RCC 7860 (cell line): ENCODE measurements at regions not wholly inside any gene's neighbourhood (a gene's known extent, or its start where the extent isn't known, plus 50 kb on each side); places are given as distances from the start of the nearest gene placed in this dataset.

Experiments
- DNase-seq: peaks from one replicate; pipeline ENCODE4 v3.0.0-alpha.2; 2015; ENCODE audit warnings: low spot score
- FAIRE-seq: peaks from 2 replicates; lab custom pipeline; 2012; peaks lifted over from hg19 to GRCh38; lab: Jason Lieb, UNC

DNA sequence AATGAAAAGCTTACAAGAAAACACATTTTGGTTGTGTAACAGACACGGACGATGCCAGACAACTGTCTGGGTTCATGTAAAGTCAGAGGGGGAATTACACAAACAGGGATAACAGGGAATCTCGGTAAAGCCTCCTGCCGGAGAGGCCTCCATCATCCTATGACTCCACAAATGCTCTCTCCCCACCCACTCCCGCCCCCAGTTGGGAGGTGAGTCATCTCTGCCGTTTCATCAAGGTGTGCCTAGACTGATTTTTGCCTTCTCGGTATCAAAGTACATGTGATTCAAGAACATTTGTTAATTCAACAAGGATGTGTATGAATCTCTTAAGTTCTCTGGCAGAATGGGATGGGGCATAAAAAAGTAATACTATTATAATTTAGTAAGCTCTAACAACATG is 304.9 kb upstream of the PRDM1 start:
- FAIRE-seq = no peak
- no peak for DNase-seq

GRCh38 chr6:105780146-105780860 is 305.8 kb upstream of the PRDM1 start:
- DNase-seq = no peak
- no peak for FAIRE-seq

DNA sequence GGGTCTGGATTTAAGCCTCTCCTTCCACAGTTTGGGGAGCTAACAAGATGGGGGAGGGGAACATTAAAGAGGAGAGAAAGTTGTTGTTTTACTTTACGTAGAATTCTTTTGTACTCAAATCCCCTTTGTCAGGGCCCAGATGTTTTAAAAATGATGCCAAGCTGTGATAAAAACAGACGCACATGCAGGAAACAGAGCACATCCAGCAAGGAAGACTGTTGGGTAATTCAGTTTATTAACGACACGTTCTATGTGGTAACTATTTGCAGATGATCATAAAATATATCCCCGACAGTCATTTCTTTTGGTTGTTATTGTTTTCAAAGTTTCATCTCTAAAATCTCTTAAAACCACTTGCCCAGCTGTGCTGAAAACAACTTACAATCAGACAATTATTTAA is 307.0 kb upstream of the PRDM1 start:
- DNase-seq = no peak
- no peak for FAIRE-seq

DNA sequence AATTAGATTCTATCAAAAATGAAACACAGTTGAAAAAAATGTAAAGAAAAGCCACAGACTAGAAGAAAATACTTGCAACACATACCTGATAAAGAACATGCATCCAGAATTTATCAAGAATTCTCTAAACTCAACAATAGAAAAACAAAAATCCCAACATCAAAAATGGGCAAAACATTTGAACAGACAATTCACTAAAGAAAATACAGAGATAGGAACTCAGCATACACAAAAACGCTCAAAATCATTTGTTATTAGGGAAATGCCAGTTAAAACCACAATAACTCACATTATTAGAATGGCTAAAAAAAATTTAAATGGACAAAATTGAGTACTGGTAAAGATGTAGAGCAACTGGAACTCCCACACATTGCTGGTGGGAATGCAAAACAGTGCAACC is 311.0 kb upstream of the PRDM1 start:
- no peak for FAIRE-seq
- no peak for DNase-seq

DNA sequence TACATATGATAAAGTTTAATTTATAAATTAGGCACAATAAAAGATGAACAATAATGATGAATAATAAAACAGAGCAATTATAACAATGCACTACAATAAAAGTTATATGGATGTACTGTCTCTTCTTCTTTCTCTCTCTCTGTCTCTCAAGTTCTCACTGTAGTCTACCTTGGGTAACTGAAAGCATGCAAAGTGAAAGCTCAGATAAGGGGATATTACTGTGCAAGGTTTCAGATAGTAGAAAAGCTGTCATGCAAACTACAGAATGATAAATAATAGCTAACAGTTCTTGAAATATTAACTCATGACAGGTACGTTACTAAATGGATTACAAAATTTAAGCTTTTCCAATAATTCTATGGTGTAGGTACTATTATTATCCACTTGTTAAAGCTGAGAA is 311.9 kb upstream of the PRDM1 start:
- FAIRE-seq (no peak), DNase-seq (no peak)

DNA sequence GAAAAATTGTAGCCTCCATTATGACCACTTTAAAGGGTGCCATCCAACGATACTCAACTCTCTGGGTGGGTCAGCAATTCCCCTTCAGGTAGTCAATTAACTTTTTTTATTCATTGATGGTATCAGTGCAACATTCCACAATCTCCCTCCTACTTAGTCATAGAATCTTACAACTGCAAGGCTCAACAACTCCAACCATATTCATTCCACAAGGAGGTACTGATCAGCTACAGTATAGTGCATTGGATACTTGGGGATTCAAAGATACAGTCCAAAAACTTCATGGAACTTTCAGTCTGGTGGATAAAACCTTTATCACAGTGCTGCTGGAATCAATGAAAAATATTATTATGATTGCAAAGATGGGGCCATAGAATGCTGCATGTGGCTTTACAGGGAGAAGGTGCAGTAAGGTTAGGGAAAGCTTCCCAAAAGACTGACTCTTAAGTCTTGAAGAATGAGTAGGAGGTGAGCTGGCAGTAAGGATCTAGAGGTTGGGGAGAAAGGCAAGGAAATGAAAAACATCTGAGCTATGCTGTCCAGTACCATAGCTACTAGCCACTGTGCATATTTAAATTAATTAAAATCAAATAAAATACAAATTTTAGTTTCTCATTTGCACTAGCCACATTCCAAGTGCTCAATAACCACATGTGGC is 314.7 kb upstream of the PRDM1 start:
- DNase-seq = no peak
- no peak for FAIRE-seq

- FAIRE-seq = peak; percentile 94
- peak; percentile 85 for DNase-seq
These were observed 316.1 kb upstream of the PRDM1 start for GRCh38 chr6:105769987-105770386.

DNA sequence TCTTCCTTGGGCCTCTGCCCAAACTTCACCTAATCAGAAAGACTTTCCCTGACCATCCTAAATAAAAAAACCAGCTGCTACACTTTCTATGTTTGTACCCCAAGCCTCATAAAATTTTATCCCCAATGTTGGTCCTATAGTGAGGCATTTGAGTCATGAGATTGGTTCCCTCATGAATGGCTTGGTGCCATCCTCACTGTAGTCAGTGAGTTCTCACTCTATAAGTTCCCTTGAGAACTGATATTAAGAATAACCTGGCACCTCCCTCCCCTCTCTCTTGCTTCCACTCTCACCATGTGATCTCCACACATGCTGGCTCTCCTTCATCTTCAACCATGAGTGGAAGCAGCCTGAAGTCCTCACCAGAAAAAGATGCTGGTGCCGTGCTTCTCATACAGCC is 316.9 kb upstream of the PRDM1 start:
- no peak for DNase-seq

GRCh38 chr6:105767541-105767940 is 318.6 kb upstream of the PRDM1 start:
- FAIRE-seq (no peak), DNase-seq (no peak)

More for the DNA sequence above, 316.9 kb upstream of the PRDM1 start:
- FAIRE-seq = no peak

- no peak for FAIRE-seq
- DNase-seq = no peak
These were observed 320.9 kb upstream of the PRDM1 start for GRCh38 chr6:105765239-105765638.

DNA sequence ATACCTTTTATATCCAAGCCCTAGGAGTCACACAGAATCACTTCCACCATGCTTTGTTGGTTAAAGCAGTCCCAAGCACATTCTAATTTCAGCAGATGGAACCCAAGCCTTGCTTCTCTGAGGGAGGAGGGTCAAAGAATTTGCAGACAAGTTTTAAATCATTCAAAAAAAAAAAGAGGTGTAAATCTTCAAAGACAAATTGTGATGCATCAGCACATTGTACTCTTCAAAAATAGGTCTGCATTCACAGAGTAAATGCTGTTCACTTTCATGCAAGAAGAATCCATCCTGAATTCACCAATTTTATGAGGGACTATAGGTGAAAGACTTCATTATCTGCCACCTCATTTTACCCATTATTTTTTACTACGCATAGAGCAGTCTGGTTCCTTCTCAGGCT is 321.8 kb upstream of the PRDM1 start:
- FAIRE-seq (no peak), DNase-seq (no peak)

GRCh38 chr6:105763866-105764265 is 322.3 kb upstream of the PRDM1 start:
- DNase-seq = no peak
- no peak for FAIRE-seq

DNA sequence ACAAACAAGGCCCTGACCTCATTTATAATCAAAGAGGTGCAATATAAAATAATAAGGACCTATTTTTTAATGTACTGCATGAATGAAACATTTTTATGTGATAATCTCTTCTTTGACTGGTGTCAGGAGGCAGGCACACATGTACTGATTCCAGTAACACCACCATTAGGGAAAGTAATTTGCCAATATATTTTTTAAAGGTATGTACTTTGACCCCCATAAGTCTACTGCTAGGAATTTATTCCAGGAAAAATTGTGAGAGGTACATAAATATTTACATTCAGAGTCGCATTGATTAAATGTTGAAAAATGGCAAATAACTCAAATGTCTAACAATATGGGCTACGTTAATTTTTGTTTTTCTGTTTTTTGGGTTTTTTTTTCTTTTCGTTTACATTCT is 325.4 kb upstream of the PRDM1 start:
- FAIRE-seq = no peak
- no peak for DNase-seq

- FAIRE-seq (no peak), DNase-seq (peak; percentile 28)
These were observed 326.2 kb upstream of the PRDM1 start for GRCh38 chr6:105759946-105760345.

DNA sequence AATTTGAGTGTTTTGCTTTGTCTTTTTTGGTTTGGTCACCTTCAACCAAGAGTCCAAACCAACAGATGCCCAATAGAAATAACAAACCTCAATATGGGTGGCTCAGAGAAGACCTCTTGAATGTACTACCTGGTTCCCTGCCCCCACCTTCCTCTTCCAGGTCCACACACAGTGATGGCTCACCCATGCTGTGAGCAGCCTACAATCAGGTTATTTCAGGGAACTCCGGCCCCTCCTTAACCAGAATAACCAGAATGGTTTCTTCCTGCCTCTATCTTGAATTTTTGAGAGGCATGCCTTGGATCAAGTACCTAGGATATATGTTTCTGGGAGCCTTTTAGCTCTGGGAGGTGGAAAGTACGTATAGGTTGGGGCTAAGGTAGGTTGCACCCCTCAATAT is 327.1 kb upstream of the PRDM1 start:
- no peak for FAIRE-seq

GRCh38 chr6:105757512-105758200 is 328.5 kb upstream of the PRDM1 start:
- FAIRE-seq = no peak
- no peak for DNase-seq

More for the DNA sequence above, 327.1 kb upstream of the PRDM1 start:
- no peak for DNase-seq

DNA sequence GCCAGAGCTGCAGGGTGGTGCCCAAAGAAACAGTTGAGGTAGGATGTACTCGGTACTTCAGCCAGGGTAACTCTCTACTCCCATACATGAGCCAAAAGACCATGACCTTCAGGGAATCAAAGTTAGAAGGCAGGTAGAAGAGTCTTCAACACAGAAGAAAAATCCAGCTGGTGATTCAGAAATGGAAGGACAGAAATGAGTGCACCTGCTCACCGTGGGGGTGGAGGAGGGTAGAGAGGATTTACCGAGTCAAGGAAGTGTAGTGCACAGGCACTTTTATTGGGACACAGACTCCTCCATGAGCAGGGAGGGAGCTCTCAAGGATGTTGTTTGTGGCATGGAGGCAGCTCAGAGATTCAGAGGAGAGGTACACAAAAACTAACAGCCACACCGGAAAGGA is 330.3 kb upstream of the PRDM1 start:
- FAIRE-seq (no peak), DNase-seq (no peak)

GRCh38 chr6:105753620-105754211 is 332.4 kb upstream of the PRDM1 start:
- DNase-seq (no peak), FAIRE-seq (no peak)

- DNase-seq = no peak
These were observed 332.9 kb upstream of the PRDM1 start for GRCh38 chr6:105753207-105753606.

DNA sequence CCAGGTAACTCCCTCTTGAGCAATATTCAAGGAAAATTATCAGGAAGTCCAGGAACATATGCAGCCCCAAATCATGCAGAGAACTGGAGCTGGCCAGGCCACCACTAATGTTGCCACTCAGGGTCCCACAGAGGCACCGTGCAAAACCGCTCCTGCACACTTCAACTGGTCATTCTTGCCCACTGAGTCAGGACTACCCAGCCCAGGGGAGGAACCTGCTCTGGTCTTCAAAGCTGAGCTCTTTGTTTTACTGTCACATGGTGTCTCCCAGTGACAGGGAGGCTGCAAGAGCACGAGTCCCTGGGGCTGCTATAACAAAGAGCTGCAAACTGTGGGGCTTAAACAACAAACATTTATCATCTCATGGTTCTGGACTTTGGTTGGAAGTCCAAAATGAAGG is 336.0 kb upstream of the PRDM1 start:
- DNase-seq = no peak
- no peak for FAIRE-seq

More at GRCh38 chr6:105753207-105753606, 332.9 kb upstream of the PRDM1 start:
- FAIRE-seq = no peak

DNA sequence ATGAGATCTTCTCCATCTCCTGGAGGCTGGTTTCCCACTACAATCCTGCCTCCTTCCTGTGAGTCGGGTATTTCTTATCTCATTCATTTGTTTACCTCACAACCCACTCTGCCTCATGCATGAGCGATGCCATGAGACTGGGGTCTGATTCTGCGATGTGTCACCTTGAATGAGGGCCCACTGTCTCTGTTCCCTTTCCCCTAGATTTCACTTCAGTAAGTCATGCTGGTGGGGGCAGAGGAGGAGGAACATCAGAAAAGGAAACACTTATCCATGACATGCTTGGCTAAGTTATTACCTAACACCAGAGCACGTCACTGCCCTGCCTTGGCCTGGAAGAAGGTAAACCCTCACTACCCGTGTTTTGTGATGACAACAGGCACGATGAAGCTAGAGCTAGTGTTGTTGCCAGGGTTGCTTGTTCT is 337.4 kb upstream of the PRDM1 start:
- peak; percentile 12 for FAIRE-seq
- DNase-seq = peak; percentile 87
